Neutrophil (primary cell): ENCODE measurements at regions not wholly inside any gene's neighbourhood (a gene's known extent, or its start where the extent isn't known, plus 50 kb on each side); places are given as distances from the start of the nearest gene placed in this dataset.

Experiments
- H3K27ac ChIP-seq: fragments of 200-600 bp; sonication (generic); 2 replicates; pipeline ENCODE4 v1.5.1; 2016; ENCODE audit warnings: mild to moderate bottlenecking, moderate library complexity
- H3K27me3 ChIP-seq: fragments of 200-600 bp; sonication (generic); 2 replicates; pipeline ENCODE4 v1.6.0; 2016; ENCODE audit warnings: mild to moderate bottlenecking
- H3K36me3 ChIP-seq: fragments of 200-600 bp; sonication (generic); 2 replicates; pipeline ENCODE4 v1.5.1; 2017
- H3K4me1 ChIP-seq, 2 experiments: fragments of 200-600 bp in 1 of 2; sonication (generic) in 1 of 2; 1 replicate in 1 of 2; 2 replicates in 1 of 2; pipeline versions ENCODE4 v1.5.1 to v1.6.1; 2013 to 2016; ENCODE audit warnings: low read depth in 1 of 2, low read length in 1 of 2, mild to moderate bottlenecking in 1 of 2, moderate library complexity in 1 of 2; ENCODE audit not compliant: control insufficient read depth in 1 of 2, insufficient read depth in 1 of 2
- H3K4me3 ChIP-seq, 2 experiments: fragments of 200-600 bp in 1 of 2; sonication (generic) in 1 of 2; 1 replicate in 1 of 2; 2 replicates in 1 of 2; pipeline ENCODE4 v1.5.1; 2013 to 2016; ENCODE audit warnings: low read depth in 1 of 2, low read length in 1 of 2, mild to moderate bottlenecking in 1 of 2, moderate library complexity in 1 of 2
- H3K9me3 ChIP-seq: fragments of 200-600 bp; sonication (generic); 2 replicates; pipeline ENCODE4 v1.5.1; 2016
- TF ChIP-seq, protein P1 (sequence below): fragments of 200-600 bp; sonication (generic); IDR thresholded peaks from 2 replicates; pipeline ENCODE4 v1.5.1; 2016; ENCODE audit warnings: antibody characterized with exemption

GRCh38 chr12:77238335-77238734 is 173.0 kb upstream of the E2F7 start:
- Histone ChIP-seq H3K27ac (no peak overlapping the region), H3K36me3 (no peaks in the 10 kb centered on the region), H3K9me3 (no peaks in the 10 kb centered on the region), H3K27me3 (no peaks in the 10 kb centered on the region), H3K4me1 (no peaks in the 10 kb centered on the region), H3K4me3 (no peak overlapping the region)
- TF ChIP-seq, protein P1, sequence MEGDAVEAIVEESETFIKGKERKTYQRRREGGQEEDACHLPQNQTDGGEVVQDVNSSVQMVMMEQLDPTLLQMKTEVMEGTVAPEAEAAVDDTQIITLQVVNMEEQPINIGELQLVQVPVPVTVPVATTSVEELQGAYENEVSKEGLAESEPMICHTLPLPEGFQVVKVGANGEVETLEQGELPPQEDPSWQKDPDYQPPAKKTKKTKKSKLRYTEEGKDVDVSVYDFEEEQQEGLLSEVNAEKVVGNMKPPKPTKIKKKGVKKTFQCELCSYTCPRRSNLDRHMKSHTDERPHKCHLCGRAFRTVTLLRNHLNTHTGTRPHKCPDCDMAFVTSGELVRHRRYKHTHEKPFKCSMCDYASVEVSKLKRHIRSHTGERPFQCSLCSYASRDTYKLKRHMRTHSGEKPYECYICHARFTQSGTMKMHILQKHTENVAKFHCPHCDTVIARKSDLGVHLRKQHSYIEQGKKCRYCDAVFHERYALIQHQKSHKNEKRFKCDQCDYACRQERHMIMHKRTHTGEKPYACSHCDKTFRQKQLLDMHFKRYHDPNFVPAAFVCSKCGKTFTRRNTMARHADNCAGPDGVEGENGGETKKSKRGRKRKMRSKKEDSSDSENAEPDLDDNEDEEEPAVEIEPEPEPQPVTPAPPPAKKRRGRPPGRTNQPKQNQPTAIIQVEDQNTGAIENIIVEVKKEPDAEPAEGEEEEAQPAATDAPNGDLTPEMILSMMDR, result no peak

DNA sequence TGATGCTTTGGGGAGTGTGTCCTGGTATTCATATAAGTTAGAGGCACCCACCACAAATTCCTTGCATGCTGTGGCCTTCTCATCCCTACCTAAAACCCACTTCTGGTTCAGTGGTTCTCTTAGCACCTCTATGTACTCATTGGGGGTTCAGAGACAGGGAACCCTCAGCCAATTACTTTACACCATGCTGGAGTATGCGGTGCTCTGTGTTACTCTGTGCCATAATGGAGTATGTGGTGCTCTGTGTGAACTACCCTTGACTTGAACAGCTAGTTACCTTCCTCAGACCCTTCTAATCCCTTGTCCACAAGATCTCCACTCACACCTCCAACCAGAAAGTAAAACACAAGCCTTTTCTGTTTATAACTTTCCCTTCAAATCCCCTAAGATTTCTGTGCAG is 172.5 kb upstream of the E2F7 start:
- no peak overlapping the region for H3K4me3 ChIP-seq
- H3K36me3 ChIP-seq, result no peaks in the 10 kb centered on the region
- H3K4me1 ChIP-seq, result no peaks in the 10 kb centered on the region
- no peaks in the 10 kb centered on the region for H3K27me3 ChIP-seq
- no peak overlapping the region for H3K27ac ChIP-seq
- TF ChIP-seq, protein P1, result no peak
- no peaks in the 10 kb centered on the region for H3K9me3 ChIP-seq

DNA sequence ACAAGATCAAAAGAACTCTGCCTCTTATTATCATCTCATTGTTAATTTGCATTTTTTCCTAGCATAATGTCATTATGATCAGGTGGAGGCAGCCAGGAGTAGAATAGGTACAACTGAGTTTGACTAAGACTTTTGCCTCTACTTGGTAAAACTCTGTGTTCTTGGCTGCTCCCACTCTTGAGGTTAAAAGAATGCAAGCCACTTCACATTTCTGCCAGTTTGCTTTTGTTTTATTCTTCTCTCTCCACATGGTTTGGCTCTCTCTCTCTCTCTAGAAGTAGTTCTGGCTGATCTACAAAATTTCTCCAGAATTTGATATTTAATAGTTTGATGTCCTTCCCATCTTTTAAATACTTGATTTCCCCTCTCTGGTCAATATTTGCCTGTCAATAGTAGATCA is 170.7 kb upstream of the E2F7 start:
- H3K4me1 ChIP-seq, result no peaks in the 10 kb centered on the region

DNA sequence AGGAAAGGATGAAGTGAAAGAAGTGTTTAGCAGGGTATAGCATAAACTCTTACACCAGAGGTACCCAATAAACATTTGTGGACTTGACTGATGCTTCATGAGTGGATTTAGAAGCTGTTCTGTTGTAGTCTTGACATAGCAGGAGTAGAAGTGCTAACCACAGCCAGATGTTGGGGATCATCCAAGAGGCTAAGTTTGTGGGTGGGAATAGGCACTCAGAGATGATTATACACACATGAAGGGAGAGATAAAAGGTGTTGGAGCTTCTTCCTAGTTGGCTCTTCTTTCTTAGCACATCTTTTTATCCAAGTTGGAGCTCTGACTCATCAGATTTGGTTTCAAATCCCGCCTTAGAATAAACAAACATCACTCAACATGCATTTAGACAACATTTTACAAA is 166.7 kb upstream of the E2F7 start:
- TF ChIP-seq, protein P1, result no peak
- no peak overlapping the region for H3K4me3 ChIP-seq
- H3K27ac ChIP-seq, result no peak overlapping the region

More for the DNA sequence above, 170.7 kb upstream of the E2F7 start:
- Histone ChIP-seq H3K27ac (no peak overlapping the region), H3K4me3 (no peak overlapping the region), H3K36me3 (no peaks in the 10 kb centered on the region), H3K9me3 (no peaks in the 10 kb centered on the region), H3K27me3 (no peaks in the 10 kb centered on the region)
- TF ChIP-seq, protein P1, result no peak

GRCh38 chr12:77231501-77231918 is 166.1 kb upstream of the E2F7 start:
- Histone ChIP-seq H3K27ac (no peak overlapping the region), H3K36me3 (no peaks in the 10 kb centered on the region), H3K4me3 (no peak overlapping the region), H3K9me3 (no peaks in the 10 kb centered on the region), H3K4me1 (no peaks in the 10 kb centered on the region), H3K27me3 (no peaks in the 10 kb centered on the region)
- TF ChIP-seq, protein P1, result no peak

More for the DNA sequence above, 166.7 kb upstream of the E2F7 start:
- H3K9me3 ChIP-seq, result no peaks in the 10 kb centered on the region
- no peaks in the 10 kb centered on the region for H3K27me3 ChIP-seq
- H3K4me1 ChIP-seq, result no peaks in the 10 kb centered on the region
- H3K36me3 ChIP-seq, result no peaks in the 10 kb centered on the region
